ENCODE measurements at regions not wholly inside any gene's neighbourhood (a gene's known extent, or its start where the extent isn't known, plus 50 kb on each side); places are given as distances from the start of the nearest gene placed in this dataset.

GRCh38 chr2:147325990-147326389 is 518.8 kb upstream of the ACVR2A start:
- no peaks in the 10 kb centered on the region for H3K9me3 ChIP-seq (ENCODE audit: control insufficient read depth, insufficient read depth, low read depth, low read length)
- H3K4me1 ChIP-seq (ENCODE audit: control insufficient read depth, extremely low read depth, insufficient read depth, low read length) = no peaks in the 10 kb centered on the region
- no peaks in the 10 kb centered on the region for H3K79me2 ChIP-seq (ENCODE audit: control insufficient read depth, insufficient read depth, low read length)
- H4K20me1 ChIP-seq (ENCODE audit: control insufficient read depth, extremely low read depth, insufficient read depth, low read length) = no peaks in the 10 kb centered on the region
- H3K9ac ChIP-seq (ENCODE audit: insufficient read depth, low read length) = no peak overlapping the region
- H3K4me3 ChIP-seq (replicated peaks in 1 of 4; ENCODE audit: control extremely low read depth in 1 of 4, insufficient read depth in 1 of 4, low read depth in 3 of 4, low read length in 4 of 4) = no peak overlapping the region
- H3K27me3 ChIP-seq (ENCODE audit: control insufficient read depth, insufficient read depth, low read length) = no peaks in the 10 kb centered on the region
- no peak overlapping the region for H3K4me2 ChIP-seq (ENCODE audit: extremely low read depth, insufficient read depth, low read length)
- no peak overlapping the region for H3K27ac ChIP-seq (ENCODE audit: insufficient read depth, low read length)
- H3K36me3 ChIP-seq (ENCODE audit: control insufficient read depth, insufficient read depth, low read length) = no peaks in the 10 kb centered on the region
- DNase-seq (ENCODE audit: low read depth in 2 of 2) = no peak
- H2AFZ ChIP-seq (ENCODE audit: low read length) = no peak overlapping the region
- no peak for TF ChIP-seq EZH2 (IDR thresholded peaks at IDR 0.05; ENCODE audit: low read length, missing control alignments)
- TF ChIP-seq, protein P1, sequence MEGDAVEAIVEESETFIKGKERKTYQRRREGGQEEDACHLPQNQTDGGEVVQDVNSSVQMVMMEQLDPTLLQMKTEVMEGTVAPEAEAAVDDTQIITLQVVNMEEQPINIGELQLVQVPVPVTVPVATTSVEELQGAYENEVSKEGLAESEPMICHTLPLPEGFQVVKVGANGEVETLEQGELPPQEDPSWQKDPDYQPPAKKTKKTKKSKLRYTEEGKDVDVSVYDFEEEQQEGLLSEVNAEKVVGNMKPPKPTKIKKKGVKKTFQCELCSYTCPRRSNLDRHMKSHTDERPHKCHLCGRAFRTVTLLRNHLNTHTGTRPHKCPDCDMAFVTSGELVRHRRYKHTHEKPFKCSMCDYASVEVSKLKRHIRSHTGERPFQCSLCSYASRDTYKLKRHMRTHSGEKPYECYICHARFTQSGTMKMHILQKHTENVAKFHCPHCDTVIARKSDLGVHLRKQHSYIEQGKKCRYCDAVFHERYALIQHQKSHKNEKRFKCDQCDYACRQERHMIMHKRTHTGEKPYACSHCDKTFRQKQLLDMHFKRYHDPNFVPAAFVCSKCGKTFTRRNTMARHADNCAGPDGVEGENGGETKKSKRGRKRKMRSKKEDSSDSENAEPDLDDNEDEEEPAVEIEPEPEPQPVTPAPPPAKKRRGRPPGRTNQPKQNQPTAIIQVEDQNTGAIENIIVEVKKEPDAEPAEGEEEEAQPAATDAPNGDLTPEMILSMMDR (conservative IDR thresholded peaks at IDR 0.05 in 1 of 2, IDR thresholded peaks at IDR 0.05 in 1 of 2; ENCODE audit: low read depth in 1 of 2, low read length in 2 of 2) = no peak

- H3K27ac ChIP-seq (ENCODE audit: insufficient read depth, low read length) = no peak overlapping the region
Observed at GRCh38 chr2:147320146-147320545, 524.7 kb upstream of the ACVR2A start.

GRCh38 chr2:147311058-147311430 is 533.8 kb upstream of the ACVR2A start:
- TF ChIP-seq EZH2 (IDR thresholded peaks at IDR 0.05; ENCODE audit: low read length, missing control alignments) = no peak
- TF ChIP-seq, protein P1 (conservative IDR thresholded peaks at IDR 0.05 in 1 of 2, IDR thresholded peaks at IDR 0.05 in 1 of 2; ENCODE audit: low read depth in 1 of 2, low read length in 2 of 2) = no peak
- DNase-seq (ENCODE audit: low read depth in 2 of 2) = no peak
- Histone ChIP-seq H3K9me3 (ENCODE audit: control insufficient read depth, insufficient read depth, low read depth, low read length) (no peaks in the 10 kb centered on the region), H3K4me1 (ENCODE audit: control insufficient read depth, extremely low read depth, insufficient read depth, low read length) (no peaks in the 10 kb centered on the region), H3K9ac (ENCODE audit: insufficient read depth, low read length) (no peak overlapping the region), H3K27me3 (ENCODE audit: control insufficient read depth, insufficient read depth, low read length) (no peaks in the 10 kb centered on the region), H3K4me2 (ENCODE audit: extremely low read depth, insufficient read depth, low read length) (no peak overlapping the region), H3K79me2 (ENCODE audit: control insufficient read depth, insufficient read depth, low read length) (no peaks in the 10 kb centered on the region), H4K20me1 (ENCODE audit: control insufficient read depth, extremely low read depth, insufficient read depth, low read length) (no peaks in the 10 kb centered on the region), H3K4me3 (replicated peaks in 1 of 4; ENCODE audit: control extremely low read depth in 1 of 4, insufficient read depth in 1 of 4, low read depth in 3 of 4, low read length in 4 of 4) (no peak overlapping the region), H3K27ac (ENCODE audit: insufficient read depth, low read length) (no peak overlapping the region), H3K36me3 (ENCODE audit: control insufficient read depth, insufficient read depth, low read length) (no peaks in the 10 kb centered on the region), H2AFZ (ENCODE audit: low read length) (no peak overlapping the region)

More at GRCh38 chr2:147320146-147320545, 524.7 kb upstream of the ACVR2A start:
- Histone ChIP-seq H3K4me3 (replicated peaks in 1 of 4; ENCODE audit: control extremely low read depth in 1 of 4, insufficient read depth in 1 of 4, low read depth in 3 of 4, low read length in 4 of 4) (no peak overlapping the region), H4K20me1 (ENCODE audit: control insufficient read depth, extremely low read depth, insufficient read depth, low read length) (no peaks in the 10 kb centered on the region), H3K9ac (ENCODE audit: insufficient read depth, low read length) (no peak overlapping the region), H3K36me3 (ENCODE audit: control insufficient read depth, insufficient read depth, low read length) (no peaks in the 10 kb centered on the region), H2AFZ (ENCODE audit: low read length) (no peak overlapping the region), H3K27me3 (ENCODE audit: control insufficient read depth, insufficient read depth, low read length) (no peaks in the 10 kb centered on the region), H3K4me2 (ENCODE audit: extremely low read depth, insufficient read depth, low read length) (no peak overlapping the region), H3K4me1 (ENCODE audit: control insufficient read depth, extremely low read depth, insufficient read depth, low read length) (no peaks in the 10 kb centered on the region), H3K9me3 (ENCODE audit: control insufficient read depth, insufficient read depth, low read depth, low read length) (no peaks in the 10 kb centered on the region), H3K79me2 (ENCODE audit: control insufficient read depth, insufficient read depth, low read length) (no peaks in the 10 kb centered on the region)
- no peak for DNase-seq (ENCODE audit: low read depth in 2 of 2)
- TF ChIP-seq EZH2 (IDR thresholded peaks at IDR 0.05; ENCODE audit: low read length, missing control alignments) = no peak
- TF ChIP-seq, protein P1 (conservative IDR thresholded peaks at IDR 0.05 in 1 of 2, IDR thresholded peaks at IDR 0.05 in 1 of 2; ENCODE audit: low read depth in 1 of 2, low read length in 2 of 2) = no peak

All from fibroblast of lung (primary cell).